ENCODE measurements at regions not wholly inside any gene's neighbourhood (a gene's known extent, or its start where the extent isn't known, plus 50 kb on each side); places are given as distances from the start of the nearest gene placed in this dataset.

DNA sequence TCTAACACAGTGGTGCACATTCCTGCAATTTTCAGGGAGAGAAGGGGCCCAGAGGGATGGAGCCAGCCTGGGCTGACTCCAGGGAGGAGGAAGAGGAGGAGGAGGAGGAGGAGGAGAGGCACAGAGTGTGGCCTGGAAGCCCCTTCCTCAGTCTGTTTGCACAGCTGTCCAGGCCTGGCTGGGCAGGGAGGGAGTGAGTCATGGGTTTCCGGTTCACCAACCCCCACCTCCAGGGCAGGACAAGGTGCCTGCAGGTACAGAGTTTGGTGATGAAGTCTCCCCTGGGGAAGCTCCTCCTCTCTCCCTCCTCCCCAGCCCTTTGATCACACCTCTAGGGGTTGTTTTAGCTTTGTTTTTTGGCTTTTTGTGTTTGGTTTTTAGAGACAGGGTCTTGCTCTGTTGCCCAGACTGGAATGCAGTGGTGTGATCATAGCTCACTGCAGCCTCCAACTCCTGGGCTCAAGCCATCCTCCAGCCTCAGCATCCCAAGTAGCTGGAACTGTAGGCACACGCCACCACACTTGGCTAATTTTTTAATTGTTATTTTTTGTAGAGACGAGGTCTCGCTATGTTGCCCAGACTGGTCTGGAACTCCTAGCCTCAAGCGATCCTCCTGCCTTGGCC lies 77.5 kb upstream of the CUX1 start:
- Histone ChIP-seq H3K4me3 (ENCODE audit: low read depth in 1 of 2, low read length in 2 of 2) (no peak overlapping the region), H3K4me1 (ENCODE audit: control insufficient read depth in 2 of 2, insufficient read depth in 2 of 2, low read length in 1 of 2) (peaks cover 0 to 2% of the 10 kb centered on the region in 2 donors), H3K27me3 (ENCODE audit: control insufficient read depth in 1 of 2, insufficient read depth in 2 of 2, low read length in 2 of 2) (no peaks in the 10 kb centered on the region), H3K27ac (ENCODE audit: low read depth in 2 of 2, low read length in 1 of 2) (no peak overlapping the region), H3K36me3 (ENCODE audit: control insufficient read depth in 2 of 2, insufficient read depth in 2 of 2, low read length in 1 of 2) (no peaks in the 10 kb centered on the region), H3K9me3 (ENCODE audit: control insufficient read depth in 2 of 2, insufficient read depth in 1 of 2, low read depth in 1 of 2, low read length in 1 of 2) (no peaks in the 10 kb centered on the region)
- 81 to 84% methylated on average over 5 of the region's 5 CpGs for WGBS, 2 donors

DNA sequence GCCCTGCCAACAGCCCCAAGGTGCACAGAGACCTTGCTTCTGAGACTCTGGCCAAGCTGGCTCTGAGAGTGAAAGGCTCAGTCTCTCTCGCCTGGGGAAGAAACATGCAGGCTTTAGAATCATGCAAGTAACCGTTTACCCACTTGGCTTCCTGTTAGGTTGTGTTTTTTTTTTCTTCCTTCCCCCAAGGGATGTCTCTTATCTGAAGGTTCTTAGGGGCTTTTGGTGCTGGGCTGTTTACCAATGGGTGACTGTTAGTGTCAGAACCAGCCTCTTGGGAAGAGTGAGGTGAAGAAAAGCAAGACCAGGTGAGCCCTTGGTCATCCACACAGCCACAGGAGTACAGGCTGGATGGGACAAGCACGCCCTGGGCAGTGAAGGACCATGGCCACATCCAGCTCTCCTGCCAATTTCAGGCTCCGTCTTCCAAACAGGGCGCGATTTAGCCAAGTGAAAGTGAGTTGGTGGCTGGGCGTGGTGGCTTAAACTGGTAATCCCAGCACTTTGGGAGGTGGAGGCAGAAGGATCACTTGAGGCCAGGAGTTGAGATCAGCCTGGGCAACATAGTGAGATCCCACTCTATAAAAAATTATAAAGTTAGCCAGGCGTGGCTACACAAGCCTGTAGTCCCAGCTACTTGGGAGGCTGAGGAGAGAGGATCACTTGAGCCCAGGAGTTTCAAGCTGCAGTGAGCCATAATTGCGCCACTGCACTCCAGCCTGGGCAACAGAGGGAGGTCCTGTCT lies 76.3 kb upstream of the CUX1 start:
- Histone ChIP-seq H3K9me3 (ENCODE audit: control insufficient read depth in 2 of 2, insufficient read depth in 1 of 2, low read depth in 1 of 2, low read length in 1 of 2) (no peaks in the 10 kb centered on the region), H3K4me1 (ENCODE audit: control insufficient read depth in 2 of 2, insufficient read depth in 2 of 2, low read length in 1 of 2) (peaks cover 0 to 2% of the 10 kb centered on the region in 2 donors), H3K27me3 (ENCODE audit: control insufficient read depth in 1 of 2, insufficient read depth in 2 of 2, low read length in 2 of 2) (no peaks in the 10 kb centered on the region), H3K4me3 (ENCODE audit: low read depth in 1 of 2, low read length in 2 of 2) (no peak overlapping the region), H3K36me3 (ENCODE audit: control insufficient read depth in 2 of 2, insufficient read depth in 2 of 2, low read length in 1 of 2) (no peaks in the 10 kb centered on the region), H3K27ac (ENCODE audit: low read depth in 2 of 2, low read length in 1 of 2) (no peak overlapping the region)
- 51 to 58% methylated on average over 9 of the region's 9 CpGs for WGBS, 2 donors

DNA sequence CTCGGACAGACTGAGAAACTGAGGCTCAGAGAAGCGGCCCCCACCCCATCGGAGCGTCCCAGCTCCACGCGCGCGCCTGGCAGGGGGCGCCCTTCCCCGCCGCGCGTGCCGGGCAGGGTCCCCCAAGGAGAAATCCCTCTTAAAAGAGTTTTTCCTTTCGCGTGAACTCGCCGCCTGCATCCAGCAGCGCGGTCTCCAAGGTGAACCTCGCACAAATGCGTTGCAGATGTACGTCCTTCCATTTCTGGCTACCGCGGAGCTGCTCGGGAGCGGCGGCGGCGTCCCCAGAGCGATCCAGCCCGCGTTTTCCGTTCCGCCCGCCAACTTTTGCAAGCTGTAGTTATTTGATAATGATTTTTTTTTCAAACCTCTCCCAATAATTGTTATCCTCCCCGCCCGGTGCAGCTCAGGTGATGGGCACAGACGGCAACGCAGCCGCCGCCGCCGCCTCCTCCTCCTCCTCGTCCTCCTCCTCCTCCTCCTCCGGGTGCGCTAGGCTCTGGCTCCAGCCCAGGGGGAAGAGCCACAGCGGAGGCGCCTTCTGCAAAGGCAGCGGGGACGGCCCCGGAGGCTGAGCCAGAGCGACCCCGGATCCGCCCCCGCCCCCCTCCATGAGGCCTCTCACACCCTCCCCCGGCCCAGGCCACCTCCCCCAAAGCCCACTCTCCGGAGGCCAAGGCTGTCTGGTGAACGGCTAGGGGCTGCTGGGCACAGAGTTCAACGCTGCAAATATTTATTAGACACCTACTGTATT lies 74.0 kb upstream of the CUX1 start:
- WGBS, 2 donors = 1 to 2% methylated on average over 53 to 60 of the region's 60 CpGs
- Histone ChIP-seq H3K4me1 (ENCODE audit: control insufficient read depth in 2 of 2, insufficient read depth in 2 of 2, low read length in 1 of 2) (peaks cover 0 to 2% of the 10 kb centered on the region in 2 donors), H3K27me3 (ENCODE audit: control insufficient read depth in 1 of 2, insufficient read depth in 2 of 2, low read length in 2 of 2) (no peaks in the 10 kb centered on the region), H3K27ac (ENCODE audit: low read depth in 2 of 2, low read length in 1 of 2) (no peak overlapping the region), H3K4me3 (ENCODE audit: low read depth in 1 of 2, low read length in 2 of 2) (peak overlapping the region; percentile 37 to 41), H3K36me3 (ENCODE audit: control insufficient read depth in 2 of 2, insufficient read depth in 2 of 2, low read length in 1 of 2) (no peaks in the 10 kb centered on the region), H3K9me3 (ENCODE audit: control insufficient read depth in 2 of 2, insufficient read depth in 1 of 2, low read depth in 1 of 2, low read length in 1 of 2) (no peaks in the 10 kb centered on the region)

DNA sequence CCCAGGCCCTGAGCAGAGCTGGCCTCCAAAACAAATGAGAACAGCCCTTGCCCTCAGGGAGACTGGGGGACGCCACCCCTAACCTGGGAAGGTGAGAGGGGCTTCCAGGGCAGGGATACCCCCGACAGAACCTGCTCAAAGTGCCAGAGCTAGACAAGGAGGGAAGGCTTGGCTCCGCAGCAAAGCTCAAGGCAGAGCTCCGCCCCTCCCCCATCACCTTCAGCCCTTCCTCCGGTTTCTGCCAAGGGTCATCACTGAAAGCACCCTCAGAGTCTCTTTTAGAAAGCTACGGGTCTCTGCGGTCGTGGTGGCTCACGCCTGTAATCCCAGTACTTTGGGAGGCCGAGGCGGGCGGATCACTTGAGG lies 73.4 kb upstream of the CUX1 start:
- Histone ChIP-seq H3K36me3 (ENCODE audit: control insufficient read depth in 2 of 2, insufficient read depth in 2 of 2, low read length in 1 of 2) (no peaks in the 10 kb centered on the region), H3K27me3 (ENCODE audit: control insufficient read depth in 1 of 2, insufficient read depth in 2 of 2, low read length in 2 of 2) (no peaks in the 10 kb centered on the region), H3K9me3 (ENCODE audit: control insufficient read depth in 2 of 2, insufficient read depth in 1 of 2, low read depth in 1 of 2, low read length in 1 of 2) (no peaks in the 10 kb centered on the region), H3K4me3 (ENCODE audit: low read depth in 1 of 2, low read length in 2 of 2) (peak overlapping the region in 1 of 2 donors; percentile 41), H3K27ac (ENCODE audit: low read depth in 2 of 2, low read length in 1 of 2) (no peak overlapping the region), H3K4me1 (ENCODE audit: control insufficient read depth in 2 of 2, insufficient read depth in 2 of 2, low read length in 1 of 2) (peaks cover 0 to 2% of the 10 kb centered on the region in 2 donors)
- 54 to 63% methylated on average over 11 to 12 of the region's 12 CpGs for WGBS, 2 donors

DNA sequence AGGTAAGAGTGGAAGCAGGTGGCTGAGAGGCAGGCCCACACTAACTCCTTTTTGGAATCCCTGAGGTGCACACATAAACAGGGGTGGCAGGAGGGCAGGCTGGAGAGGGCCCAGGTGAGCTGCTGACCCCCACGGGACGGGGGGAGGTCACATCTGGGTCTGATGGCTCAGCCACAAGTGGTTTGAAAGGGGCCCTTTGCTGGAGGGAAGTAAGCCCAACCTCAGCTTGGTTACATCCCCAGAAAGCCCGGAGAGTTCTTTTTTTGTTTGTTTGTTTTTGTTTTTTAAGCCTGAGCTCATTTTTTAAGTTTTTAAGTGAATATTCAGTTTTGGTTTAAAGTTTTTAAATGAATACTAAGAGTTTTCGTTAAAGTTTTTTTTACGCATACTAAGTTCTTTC lies 72.8 kb upstream of the CUX1 start:
- WGBS, 2 donors = 74 to 85% methylated on average over 5 of the region's 5 CpGs
- Histone ChIP-seq H3K4me1 (ENCODE audit: control insufficient read depth in 2 of 2, insufficient read depth in 2 of 2, low read length in 1 of 2) (peaks cover 0 to 2% of the 10 kb centered on the region in 2 donors), H3K27me3 (ENCODE audit: control insufficient read depth in 1 of 2, insufficient read depth in 2 of 2, low read length in 2 of 2) (no peaks in the 10 kb centered on the region)

DNA sequence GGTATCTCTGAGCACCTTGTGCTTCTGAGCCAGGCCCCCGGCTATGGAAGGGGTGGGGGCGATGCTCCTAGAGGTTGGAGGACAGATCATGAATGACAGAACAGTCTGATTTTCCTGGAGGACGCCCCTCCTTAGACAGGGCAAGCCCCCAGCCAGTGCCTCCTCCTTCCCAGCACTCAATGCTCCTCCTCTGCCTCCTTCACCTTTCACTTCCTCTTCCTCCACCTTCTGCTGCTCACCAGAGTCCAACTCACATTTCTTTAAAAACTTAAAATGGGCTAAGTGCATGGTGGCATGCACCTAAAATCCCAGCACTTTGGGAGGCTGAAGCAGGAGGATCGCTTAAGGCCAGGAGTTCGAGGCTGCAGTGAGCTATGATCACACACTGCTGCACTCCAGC lies 71.1 kb upstream of the CUX1 start:
- H3K9me3 ChIP-seq (ENCODE audit: control insufficient read depth in 2 of 2, insufficient read depth in 1 of 2, low read depth in 1 of 2, low read length in 1 of 2) = no peaks in the 10 kb centered on the region
- no peaks in the 10 kb centered on the region for H3K36me3 ChIP-seq (ENCODE audit: control insufficient read depth in 2 of 2, insufficient read depth in 2 of 2, low read length in 1 of 2)
- no peak overlapping the region for H3K27ac ChIP-seq (ENCODE audit: low read depth in 2 of 2, low read length in 1 of 2)
- WGBS, 2 donors = 87% methylated on average over 5 of the region's 5 CpGs
- no peak overlapping the region for H3K4me3 ChIP-seq (ENCODE audit: low read depth in 1 of 2, low read length in 2 of 2)
- H3K27me3 ChIP-seq (ENCODE audit: control insufficient read depth in 1 of 2, insufficient read depth in 2 of 2, low read length in 2 of 2) = no peaks in the 10 kb centered on the region
- peaks cover 0 to 2% of the 10 kb centered on the region in 2 donors for H3K4me1 ChIP-seq (ENCODE audit: control insufficient read depth in 2 of 2, insufficient read depth in 2 of 2, low read length in 1 of 2)

More for the DNA sequence above, 72.8 kb upstream of the CUX1 start:
- Histone ChIP-seq H3K27ac (ENCODE audit: low read depth in 2 of 2, low read length in 1 of 2) (no peak overlapping the region), H3K4me3 (ENCODE audit: low read depth in 1 of 2, low read length in 2 of 2) (no peak overlapping the region), H3K36me3 (ENCODE audit: control insufficient read depth in 2 of 2, insufficient read depth in 2 of 2, low read length in 1 of 2) (no peaks in the 10 kb centered on the region), H3K9me3 (ENCODE audit: control insufficient read depth in 2 of 2, insufficient read depth in 1 of 2, low read depth in 1 of 2, low read length in 1 of 2) (no peaks in the 10 kb centered on the region)

DNA sequence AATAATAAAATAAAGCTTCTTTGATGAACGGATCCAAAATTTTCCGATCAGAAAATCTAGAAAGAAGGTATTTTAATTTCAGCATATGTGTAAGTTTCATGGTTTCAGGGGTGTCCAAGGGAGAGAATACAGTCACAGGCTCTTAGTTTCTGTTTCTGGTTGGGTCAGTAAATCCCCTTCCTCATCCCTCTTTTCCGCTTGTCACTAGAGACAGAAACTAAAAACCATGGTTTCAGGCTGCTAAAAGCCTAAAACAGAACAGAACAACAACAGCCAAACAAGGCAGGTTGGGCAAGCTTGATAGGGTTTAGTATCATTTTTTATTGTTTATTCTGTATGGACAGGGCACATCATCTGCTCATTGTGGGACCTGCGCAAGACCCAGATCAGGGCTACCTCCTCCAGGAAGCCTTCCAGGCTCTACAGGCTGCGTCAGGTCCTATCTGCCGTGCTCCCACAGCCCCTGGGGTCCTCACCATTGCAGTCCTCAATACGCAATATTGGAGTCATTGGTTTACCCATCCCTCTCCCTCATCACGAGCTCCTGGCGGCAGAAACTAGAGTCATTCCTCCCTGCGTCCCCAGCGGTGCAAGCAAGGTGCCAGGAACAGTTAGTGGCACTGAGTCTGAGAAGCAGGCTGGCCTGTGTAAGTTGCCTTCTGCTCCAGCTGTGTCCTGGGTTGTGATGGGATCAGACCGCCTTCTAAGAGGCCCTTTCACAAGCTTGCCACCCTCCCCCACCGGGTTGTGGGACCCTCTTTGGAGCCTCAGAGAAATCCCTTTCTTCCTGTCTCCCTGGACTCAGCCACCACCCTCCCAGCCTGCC lies 70.2 kb upstream of the CUX1 start:
- no peak overlapping the region for H3K4me3 ChIP-seq (ENCODE audit: low read depth in 1 of 2, low read length in 2 of 2)
- no peak overlapping the region for H3K27ac ChIP-seq (ENCODE audit: low read depth in 2 of 2, low read length in 1 of 2)
- H3K36me3 ChIP-seq (ENCODE audit: control insufficient read depth in 2 of 2, insufficient read depth in 2 of 2, low read length in 1 of 2) = no peaks in the 10 kb centered on the region
- H3K4me1 ChIP-seq (ENCODE audit: control insufficient read depth in 2 of 2, insufficient read depth in 2 of 2, low read length in 1 of 2) = peaks cover 0 to 2% of the 10 kb centered on the region in 2 donors
- 75 to 81% methylated on average over 13 of the region's 13 CpGs for WGBS, 2 donors
- H3K9me3 ChIP-seq (ENCODE audit: control insufficient read depth in 2 of 2, insufficient read depth in 1 of 2, low read depth in 1 of 2, low read length in 1 of 2) = no peaks in the 10 kb centered on the region
- H3K27me3 ChIP-seq (ENCODE audit: control insufficient read depth in 1 of 2, insufficient read depth in 2 of 2, low read length in 2 of 2) = no peaks in the 10 kb centered on the region

DNA sequence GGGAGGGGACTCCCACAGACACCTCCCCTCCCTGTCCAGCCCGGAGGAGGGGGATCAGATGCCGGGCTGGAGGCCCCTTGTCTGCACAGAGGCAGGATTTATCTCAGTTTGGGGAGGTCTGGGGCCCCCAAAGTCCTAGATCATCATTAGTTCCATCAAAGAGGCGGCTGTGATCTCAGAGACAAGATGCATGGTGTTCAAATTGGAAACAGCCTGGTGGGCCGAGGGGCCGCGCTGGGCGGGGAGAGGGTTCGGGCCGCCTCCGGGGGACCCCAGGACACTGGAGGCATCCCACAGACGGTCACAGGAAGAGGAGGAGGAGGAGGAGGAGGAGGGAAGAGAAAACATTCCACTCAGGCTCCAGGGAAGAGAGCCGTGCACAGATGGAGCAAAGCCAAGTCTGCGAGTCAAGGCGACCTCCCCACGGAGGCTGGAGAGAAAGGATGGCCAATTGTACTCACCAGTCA lies 69.5 kb upstream of the CUX1 start:
- Histone ChIP-seq H3K4me3 (ENCODE audit: low read depth in 1 of 2, low read length in 2 of 2) (no peak overlapping the region), H3K27ac (ENCODE audit: low read depth in 2 of 2, low read length in 1 of 2) (no peak overlapping the region), H3K27me3 (ENCODE audit: control insufficient read depth in 1 of 2, insufficient read depth in 2 of 2, low read length in 2 of 2) (no peaks in the 10 kb centered on the region), H3K36me3 (ENCODE audit: control insufficient read depth in 2 of 2, insufficient read depth in 2 of 2, low read length in 1 of 2) (no peaks in the 10 kb centered on the region), H3K4me1 (ENCODE audit: control insufficient read depth in 2 of 2, insufficient read depth in 2 of 2, low read length in 1 of 2) (peaks cover 0 to 2% of the 10 kb centered on the region in 2 donors), H3K9me3 (ENCODE audit: control insufficient read depth in 2 of 2, insufficient read depth in 1 of 2, low read depth in 1 of 2, low read length in 1 of 2) (no peaks in the 10 kb centered on the region)
- WGBS, 2 donors = 45 to 54% methylated on average over 14 to 15 of the region's 15 CpGs

DNA sequence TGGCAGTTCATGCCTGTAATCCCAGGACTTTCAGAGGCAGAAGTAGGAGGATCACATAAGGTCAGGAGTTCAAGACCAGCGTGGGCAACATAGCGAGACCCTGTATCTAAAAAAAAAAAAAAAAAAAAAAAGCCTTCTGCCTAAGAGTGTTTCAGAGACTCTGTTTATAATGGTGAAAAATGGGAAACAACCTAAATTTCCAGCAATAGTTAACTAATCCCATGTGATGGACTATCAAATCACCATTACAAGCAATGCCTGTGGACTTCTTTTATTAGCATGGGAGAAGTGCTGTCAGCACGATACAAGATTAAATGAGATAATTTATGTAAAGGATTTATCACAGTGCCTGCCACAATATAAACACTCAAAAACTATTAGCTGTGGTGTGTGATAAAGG lies 67.5 kb upstream of the CUX1 start:
- Histone ChIP-seq H3K36me3 (ENCODE audit: control insufficient read depth in 2 of 2, insufficient read depth in 2 of 2, low read length in 1 of 2) (no peaks in the 10 kb centered on the region), H3K27me3 (ENCODE audit: control insufficient read depth in 1 of 2, insufficient read depth in 2 of 2, low read length in 2 of 2) (no peaks in the 10 kb centered on the region)

More for the DNA sequence above, 67.5 kb upstream of the CUX1 start:
- Histone ChIP-seq H3K4me3 (ENCODE audit: low read depth in 1 of 2, low read length in 2 of 2) (no peak overlapping the region), H3K27ac (ENCODE audit: low read depth in 2 of 2, low read length in 1 of 2) (no peak overlapping the region), H3K4me1 (ENCODE audit: control insufficient read depth in 2 of 2, insufficient read depth in 2 of 2, low read length in 1 of 2) (no peaks in the 10 kb centered on the region), H3K9me3 (ENCODE audit: control insufficient read depth in 2 of 2, insufficient read depth in 1 of 2, low read depth in 1 of 2, low read length in 1 of 2) (no peaks in the 10 kb centered on the region)
- WGBS, 2 donors = 85 to 94% methylated on average over 3 of the region's 3 CpGs
